H1 (cell line): ENCODE measurements at regions not wholly inside any gene's neighbourhood (a gene's known extent, or its start where the extent isn't known, plus 50 kb on each side); places are given as distances from the start of the nearest gene placed in this dataset.

Experiments used
- CTCF ChIA-PET: fragments of 300-600 bp; sonication (Branson Sonifier 250); formaldehyde crosslinking; loops from one replicate; lab custom pipeline; 2021; ENCODE audit not compliant: partially characterized antibody; lab: Charles Lee
- POLR2A ChIA-PET: fragments of 300-600 bp; sonication (Branson Sonifier 250); formaldehyde crosslinking; loops from one replicate; lab custom pipeline; 2021; ENCODE audit warnings: inconsistent platforms; ENCODE audit not compliant: partially characterized antibody; lab: Charles Lee
- DNase-seq, 2 experiments: peaks; one replicate each; pipeline versions ENCODE4 v3.0.0 to v3.0.0-alpha.2; 2010 to 2022; ENCODE audit warnings: low spot score in 2 of 2, low read depth in 1 of 2, mixed read lengths in 1 of 2
- FAIRE-seq: peaks from 2 replicates; lab custom pipeline; 2011; peaks lifted over from hg19 to GRCh38; lab: Jason Lieb, UNC
- H2AFZ ChIP-seq: 2 replicates; pipeline ENCODE4 v1.8.1; 2012; ENCODE audit warnings: low read length, inconsistent platforms
- H2AK5ac ChIP-seq: 2 replicates; pipeline ENCODE4 v1.6.1; 2013; ENCODE audit warnings: low read depth, low read length
- H2BK120ac ChIP-seq: replicated peaks from 2 replicates; pipeline ENCODE3; 2013; ENCODE audit warnings: low read depth, low read length, inconsistent platforms
- H2BK12ac ChIP-seq: 2 replicates; pipeline ENCODE4 v1.6.1; 2013; ENCODE audit warnings: low read depth, low read length
- H2BK15ac ChIP-seq: 2 replicates; pipeline ENCODE4 v1.6.1; 2013; ENCODE audit warnings: low read length
- H2BK20ac ChIP-seq: 2 replicates; pipeline ENCODE4 v1.6.1; 2013; ENCODE audit warnings: low read length
- H2BK5ac ChIP-seq: 2 replicates; pipeline ENCODE4 v1.6.1; 2013; ENCODE audit warnings: low read depth, low read length
- H3K14ac ChIP-seq: 2 replicates; pipeline ENCODE4 v1.6.1; 2013; ENCODE audit warnings: inconsistent platforms; ENCODE audit not compliant: insufficient read length
- H3K18ac ChIP-seq: 2 replicates; pipeline ENCODE4 v1.6.1; 2013; ENCODE audit warnings: low read length; ENCODE audit errors: extremely low read depth
- H3K23ac ChIP-seq: 2 replicates; pipeline ENCODE4 v1.6.1; 2013; ENCODE audit warnings: inconsistent platforms; ENCODE audit not compliant: insufficient read length
- H3K23me2 ChIP-seq: 2 replicates; pipeline ENCODE4 v1.6.1; 2013; ENCODE audit warnings: low read depth, low read length
- H3K27ac ChIP-seq: 2 replicates; pipeline ENCODE4 v1.6.1; 2011; ENCODE audit warnings: low read depth, low read length, inconsistent platforms
- H3K27me3 ChIP-seq, 4 experiments: replicated peaks in 1 of 4; 1 replicate in 1 of 4; 2 replicates in 3 of 4; pipeline versions ENCODE4 v1.6.1 to v1.8.1; 2011 to 2013; ENCODE audit warnings: low read length in 3 of 4, mild to moderate bottlenecking in 3 of 4, inconsistent platforms in 2 of 4, mixed read lengths in 2 of 4, moderate library complexity in 1 of 4; ENCODE audit not compliant: control insufficient read depth in 3 of 4, insufficient read depth in 3 of 4; ENCODE audit errors: extremely low read depth in 1 of 4
- H3K36me3 ChIP-seq, 4 experiments: 2 replicates each; pipeline versions ENCODE4 v1.6.1 to v1.8.1; 2011 to 2013; ENCODE audit warnings: mild to moderate bottlenecking in 4 of 4, low read length in 3 of 4, moderate library complexity in 2 of 4, control low read depth in 1 of 4, inconsistent platforms in 1 of 4; ENCODE audit not compliant: insufficient read depth in 4 of 4, control insufficient read depth in 2 of 4
- H3K4ac ChIP-seq: replicated peaks from 2 replicates; pipeline ENCODE3; 2013; ENCODE audit warnings: low read length, low read depth, mixed read lengths, inconsistent platforms; ENCODE audit not compliant: insufficient read length
- H3K4me1 ChIP-seq, 4 experiments: replicated peaks in 1 of 4; 1 replicate in 1 of 4; 2 replicates in 3 of 4; pipeline versions ENCODE4 v1.6.1 to v1.8.1; 2011 to 2013; ENCODE audit warnings: low read length in 3 of 4, inconsistent platforms in 2 of 4, mixed read lengths in 1 of 4; ENCODE audit not compliant: insufficient read depth in 4 of 4, control insufficient read depth in 3 of 4
- H3K4me2 ChIP-seq, 2 experiments: 2 replicates each; pipeline versions ENCODE4 v1.6.1 to v1.8.1; 2011 to 2013; ENCODE audit warnings: low read depth in 2 of 2, low read length in 2 of 2, control low read depth in 1 of 2, inconsistent platforms in 1 of 2, mild to moderate bottlenecking in 1 of 2; ENCODE audit not compliant: insufficient read depth in 1 of 2
- H3K4me3 ChIP-seq, 4 experiments: fragments of 200-600, 300-600 bp in 1 of 4; sonication (generic), shearing (Covaris generic), sonication (Bioruptor Twin) in 1 of 4; 2 replicates each; pipeline versions ENCODE4 v1.5.1 to v1.8.1; 2011 to 2016; ENCODE audit warnings: low read length in 4 of 4, low read depth in 3 of 4, control low read depth in 2 of 4, inconsistent platforms in 2 of 4, mild to moderate bottlenecking in 2 of 4, mixed read lengths in 1 of 4, moderate library complexity in 1 of 4; ENCODE audit not compliant: insufficient read depth in 2 of 4; ENCODE audit errors: extremely low read depth in 1 of 4
- H3K56ac ChIP-seq: replicated peaks from 2 replicates; pipeline ENCODE3; 2013; ENCODE audit warnings: low read depth, mild to moderate bottlenecking, mixed read lengths, low read length, inconsistent platforms; ENCODE audit not compliant: insufficient read length
- H3K79me1 ChIP-seq: 2 replicates; pipeline ENCODE4 v1.6.1; 2013; ENCODE audit warnings: low read depth, low read length, control low read depth
- H3K79me2 ChIP-seq, 2 experiments: 2 replicates each; pipeline versions ENCODE4 v1.6.1 to v1.8.1; 2012 to 2013; ENCODE audit warnings: low read length in 2 of 2, mild to moderate bottlenecking in 2 of 2, inconsistent platforms in 1 of 2; ENCODE audit not compliant: insufficient read depth in 2 of 2, control insufficient read depth in 1 of 2
- H3K9ac ChIP-seq, 4 experiments: replicated peaks in 1 of 4; 1 replicate in 1 of 4; 2 replicates in 3 of 4; pipeline versions ENCODE4 v1.6.1 to v1.8.1; 2011 to 2013; ENCODE audit warnings: low read depth in 3 of 4, low read length in 3 of 4, control low read depth in 2 of 4, mild to moderate bottlenecking in 2 of 4, moderate library complexity in 2 of 4, inconsistent platforms in 1 of 4; ENCODE audit errors: extremely low read depth in 1 of 4
- H3K9me3 ChIP-seq, 2 experiments: 2 replicates each; pipeline versions ENCODE4 v1.6.1 to v1.8.1; 2012 to 2013; ENCODE audit warnings: mild to moderate bottlenecking in 2 of 2, moderate library complexity in 2 of 2, control low read depth in 1 of 2, inconsistent platforms in 1 of 2, low read depth in 1 of 2, low read length in 1 of 2, mixed read lengths in 1 of 2; ENCODE audit not compliant: insufficient read depth in 2 of 2
- H4K20me1 ChIP-seq, 2 experiments: replicated peaks in 1 of 2; 2 replicates each; pipeline versions ENCODE3 to v1.8.1; 2011 to 2013; ENCODE audit warnings: inconsistent platforms in 2 of 2, low read length in 2 of 2, mild to moderate bottlenecking in 1 of 2; ENCODE audit not compliant: insufficient read depth in 2 of 2, control insufficient read depth in 1 of 2
- H4K5ac ChIP-seq: 2 replicates; pipeline ENCODE4 v1.6.1; 2013; ENCODE audit warnings: low read length, low read depth, mixed read lengths, inconsistent platforms; ENCODE audit not compliant: insufficient read length
- H4K8ac ChIP-seq: 2 replicates; pipeline ENCODE4 v1.8.0; 2013; ENCODE audit warnings: mild to moderate bottlenecking, moderate library complexity, low read length, inconsistent platforms; ENCODE audit not compliant: insufficient read depth; ENCODE audit errors: extremely low read depth
- H4K91ac ChIP-seq: replicated peaks from 2 replicates; pipeline ENCODE3; 2013; ENCODE audit warnings: low read length, mixed read lengths, inconsistent platforms; ENCODE audit not compliant: insufficient read length
- CBX8 ChIP-seq: fragments of 300-800, 300-1000 bp; sonication (generic); IDR thresholded peaks from 2 replicates; pipeline ENCODE4 v1.7.1; 2016; ENCODE audit warnings: low read depth, low read length, borderline replicate concordance
- CEBPB ChIP-seq: IDR thresholded peaks from 2 replicates; pipeline ENCODE4 v1.6.1; 2012; ENCODE audit warnings: low read depth, low read length
- CTCF ChIP-seq, 3 experiments: IDR thresholded peaks; 1 replicate in 2 of 3; 2 replicates in 1 of 3; pipeline versions ENCODE4 v1.5.1 to v1.6.1; 2011; ENCODE audit warnings: low read length in 3 of 3, mild to moderate bottlenecking in 3 of 3, inconsistent platforms in 2 of 3, low read depth in 1 of 3, moderate library complexity in 1 of 3; ENCODE audit not compliant: insufficient read depth in 1 of 3; ENCODE audit errors: control extremely low read depth in 1 of 3
- JUN ChIP-seq: IDR thresholded peaks from 2 replicates; pipeline ENCODE4 v1.6.1; 2011; ENCODE audit warnings: low read depth, mild to moderate bottlenecking, improper control_type of control experiment, low read length
- POU5F1 ChIP-seq: IDR thresholded peaks from 2 replicates; pipeline ENCODE4 v1.6.1; 2011; ENCODE audit warnings: low read depth, mild to moderate bottlenecking, low read length, moderate library complexity
- SP2 ChIP-seq: IDR thresholded peaks from 2 replicates; pipeline ENCODE4 v1.6.1; 2012; ENCODE audit warnings: mild to moderate bottlenecking, low read length, inconsistent platforms
- USF2 ChIP-seq: IDR thresholded peaks from 2 replicates; pipeline ENCODE4 v1.6.1; 2011; ENCODE audit warnings: low read length, improper control_type of control experiment
- WGBS, 2 experiments: shearing (Covaris generic) in 1 of 2; methylation state at CpG; one replicate each; pipeline versions ENCODE4 v1.1.6 to v1.1.7; 2013 to 2015; ENCODE audit warnings: low lambda C conversion rate in 2 of 2, mixed read lengths in 2 of 2, inconsistent platforms in 1 of 2, low coverage in 1 of 2, missing lambda C conversion rate in 1 of 2; ENCODE audit not compliant: insufficient replicate concordance in 2 of 2, insufficient coverage in 1 of 2, insufficient read length in 1 of 2; ENCODE audit errors: extremely low coverage in 1 of 2, missing lambda C conversion rate in 1 of 2; 5-methylcytosine and 5-hydroxymethylcytosine counted together

GRCh38 chr6:21664314-21665109, 71.0 kb downstream of the SOX4 start:
- peak overlapping the region; percentile 95; the same call in 1 of the 2 replicates for H2BK15ac ChIP-seq
- H3K23ac ChIP-seq: peak overlapping the region; percentile 86
- peaks cover 0 to 5% (median 0%) of the 10 kb centered on the region in 4 experiments; a peak in 2 of 8 replicates for H3K36me3 ChIP-seq
- H2BK12ac ChIP-seq: peak overlapping the region; percentile 99
- H3K18ac ChIP-seq: peak overlapping the region; percentile 99
- peak overlapping the region; percentile 35 to 92 (median 86) for H3K9ac ChIP-seq
- FAIRE-seq (no peak), DNase-seq (peak in 1 of 2 experiments; percentile 79)
- H4K5ac ChIP-seq: peak overlapping the region; percentile 91
- H3K4ac ChIP-seq: peak overlapping the region; percentile 100
- H2AFZ ChIP-seq: no peak overlapping the region
- H3K27ac ChIP-seq: peak overlapping the region; percentile 87
- H3K9me3 ChIP-seq: no peaks in the 10 kb centered on the region
- peak overlapping the region; percentile 99 for H2BK120ac ChIP-seq
- CTCF ChIA-PET: interaction anchor here (1.1 to 3.7 kb wide), 3 partner anchors 56 to 70 kb away, joined by 3 to 10 read pairs (median 5); partner anchors contain the start of gene SOX4
- peak overlapping the region; percentile 49 to 95 (median 88) for H3K4me3 ChIP-seq
- H2BK5ac ChIP-seq: peak overlapping the region; percentile 99
- POLR2A ChIA-PET: interaction anchor here (0.6 to 8.6 kb wide), 16 partner anchors 9 to 172 kb away, joined by 3 to 161 read pairs (median 4); partner anchors contain the start of gene SOX4
- WGBS, 2 experiments: 2% methylated on average over 60 of the region's 73 CpGs; no CpG with 5 or more reads in 1 of the 2 experiments
- peaks cover 0 to 6% (median 3%) of the 10 kb centered on the region in 4 experiments; a peak in 5 of 7 replicates for H3K4me1 ChIP-seq
- H4K20me1 ChIP-seq: peaks cover 3% of the 10 kb centered on the region in 2 experiments
- peak overlapping the region; percentile 97 for H4K8ac ChIP-seq
- H2BK20ac ChIP-seq: peak overlapping the region; percentile 89; the same call in 1 of the 2 replicates
- no peak overlapping the region for H3K14ac ChIP-seq
- H3K4me2 ChIP-seq: peak overlapping the region; percentile 90 to 97
- H3K56ac ChIP-seq: peak overlapping the region; percentile 80
- no peaks in the 10 kb centered on the region; the same call in 1 of the 2 replicates for H3K79me1 ChIP-seq
- peak overlapping the region; percentile 56 for H2AK5ac ChIP-seq
- peaks cover 8 to 32% of the 10 kb centered on the region in 2 experiments; a peak in 3 of 4 replicates for H3K79me2 ChIP-seq
- H3K23me2 ChIP-seq: peaks cover 31% of the 10 kb centered on the region
- H3K27me3 ChIP-seq: peaks cover 0 to 3% (median 0%) of the 10 kb centered on the region in 4 experiments; a peak in 1 of 7 replicates
- H4K91ac ChIP-seq: peak overlapping the region; percentile 100
- TF ChIP-seq CBX8 (no peak), CTCF (IDR thresholded peaks at IDR 0.05; ENCODE audit: control extremely low read depth in 1 of 3, insufficient read depth in 1 of 3, low read depth in 1 of 3, low read length in 3 of 3) (no peak), CEBPB (no peak), JUN (no peak), SP2 (no peak), POU5F1 (no peak), USF2 (no peak)
